ENCODE measurements at regions not wholly inside any gene's neighbourhood (a gene's known extent, or its start where the extent isn't known, plus 50 kb on each side); places are given as distances from the start of the nearest gene placed in this dataset.

- Mint-ChIP-seq H3K4me3 (no peak overlapping the region), H3K4me1 (no peaks in the 10 kb centered on the region), H3K36me3 (no peaks in the 10 kb centered on the region), H3K27me3 (no peaks in the 10 kb centered on the region), H3K9me3 (no peaks in the 10 kb centered on the region), H3K27ac (no peak overlapping the region)
These were observed 488.5 kb downstream of the EIPR1 start for GRCh38 chr2:2889141-2889540.

- Mint-ChIP-seq H3K4me3 (no peak overlapping the region), H3K36me3 (no peaks in the 10 kb centered on the region), H3K9me3 (peaks cover 7% of the 10 kb centered on the region), H3K27me3 (no peaks in the 10 kb centered on the region), H3K4me1 (no peaks in the 10 kb centered on the region), H3K27ac (no peak overlapping the region)
These were observed 489.7 kb downstream of the EIPR1 start for GRCh38 chr2:2887772-2888387.

DNA sequence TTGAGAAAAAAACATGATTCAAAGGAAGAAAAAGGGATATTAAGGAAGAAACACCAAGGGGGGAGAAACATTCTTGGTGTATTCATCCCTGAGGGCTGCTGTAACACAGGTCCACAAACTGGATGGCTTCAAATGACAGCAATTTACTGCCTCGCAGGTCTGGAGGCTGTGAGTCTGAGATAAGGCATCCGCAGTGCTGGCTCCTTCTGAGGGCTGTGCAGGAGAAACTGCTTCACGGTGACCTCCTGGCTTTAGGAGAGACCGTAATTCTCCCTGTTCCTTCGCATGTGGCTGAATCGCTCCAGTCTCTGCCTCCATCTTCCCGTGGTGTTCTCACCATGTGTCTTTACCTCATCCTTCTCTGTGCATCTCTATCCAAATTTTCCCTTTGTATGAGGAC, 490.7 kb downstream of the EIPR1 start:
- Mint-ChIP-seq H3K4me1 (no peaks in the 10 kb centered on the region), H3K27me3 (no peaks in the 10 kb centered on the region), H3K36me3 (no peaks in the 10 kb centered on the region), H3K9me3 (peaks cover 10% of the 10 kb centered on the region), H3K27ac (no peak overlapping the region), H3K4me3 (no peak overlapping the region)

DNA sequence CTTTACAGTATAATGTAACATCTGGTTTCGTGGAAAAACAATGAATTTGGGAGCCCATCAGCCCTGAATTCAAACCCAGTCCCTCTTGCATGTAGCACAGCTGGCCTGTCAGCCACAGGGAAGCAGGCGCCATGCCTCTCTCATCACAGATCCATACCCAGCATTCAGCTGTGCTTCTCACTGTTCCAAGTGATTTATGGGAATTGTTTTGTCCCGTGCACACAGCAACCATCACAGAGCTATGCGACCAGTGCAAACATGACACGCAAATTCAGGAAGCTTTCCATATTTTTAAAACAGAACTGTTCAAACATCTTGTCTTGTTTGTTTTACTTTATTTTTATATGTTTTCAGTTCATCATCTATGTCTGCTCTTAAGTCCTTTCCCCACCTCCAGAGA, 496.1 kb downstream of the EIPR1 start:
- Mint-ChIP-seq H3K4me3 (no peak overlapping the region), H3K27ac (no peak overlapping the region), H3K36me3 (no peaks in the 10 kb centered on the region), H3K4me1 (no peaks in the 10 kb centered on the region), H3K9me3 (peaks cover 10% of the 10 kb centered on the region), H3K27me3 (no peaks in the 10 kb centered on the region)

DNA sequence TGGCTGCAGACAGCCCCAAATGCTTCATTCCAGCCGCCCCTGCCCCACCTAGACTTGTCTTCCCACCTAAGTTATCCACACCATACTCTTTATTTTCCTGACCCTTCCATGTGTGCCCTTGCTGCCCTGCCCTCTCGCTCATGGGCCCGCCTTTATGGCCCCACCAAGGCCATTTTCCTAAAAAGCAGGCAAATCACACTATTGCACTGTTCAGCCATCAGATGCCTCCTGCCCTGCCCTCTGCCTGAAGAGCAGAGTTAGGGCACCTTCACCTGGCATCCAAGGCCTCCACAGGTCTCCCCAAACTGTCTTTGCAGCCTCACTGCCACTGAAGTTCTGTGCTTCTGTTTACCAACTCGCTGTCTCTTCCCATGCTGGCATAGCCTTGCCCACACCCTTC, 496.7 kb downstream of the EIPR1 start:
- Mint-ChIP-seq H3K4me1 (no peaks in the 10 kb centered on the region), H3K27me3 (no peaks in the 10 kb centered on the region), H3K27ac (no peak overlapping the region), H3K36me3 (no peaks in the 10 kb centered on the region), H3K9me3 (peaks cover 10% of the 10 kb centered on the region), H3K4me3 (no peak overlapping the region)

GRCh38 chr2:2879781-2880180, 497.8 kb downstream of the EIPR1 start:
- Mint-ChIP-seq H3K4me3 (no peak overlapping the region), H3K27me3 (no peaks in the 10 kb centered on the region), H3K9me3 (peaks cover 10% of the 10 kb centered on the region), H3K27ac (no peak overlapping the region), H3K4me1 (no peaks in the 10 kb centered on the region), H3K36me3 (no peaks in the 10 kb centered on the region)

DNA sequence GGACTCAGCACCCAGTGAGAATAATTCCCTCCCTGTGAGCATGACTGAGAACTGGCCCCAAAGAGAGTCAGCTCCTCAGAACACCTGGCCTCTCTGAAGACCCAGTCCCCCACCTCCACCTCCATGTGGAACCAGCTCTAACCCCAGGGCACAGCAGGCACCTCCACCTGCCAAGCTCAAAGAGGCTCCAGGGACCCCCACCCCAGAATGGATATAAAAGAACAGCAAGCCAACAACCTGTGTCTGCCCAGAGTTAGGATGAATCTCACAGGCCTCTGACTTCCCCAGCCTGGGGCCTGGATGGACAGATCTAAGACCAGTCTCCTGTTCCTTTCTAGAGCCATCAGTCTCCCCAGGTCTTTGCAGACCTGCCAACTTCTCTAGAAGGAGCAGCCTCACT, 498.5 kb downstream of the EIPR1 start:
- no peak overlapping the region for H3K4me3 Mint-ChIP-seq
- H3K4me1 Mint-ChIP-seq = no peaks in the 10 kb centered on the region
- no peak overlapping the region for H3K27ac Mint-ChIP-seq
- H3K9me3 Mint-ChIP-seq = peaks cover 10% of the 10 kb centered on the region
- H3K36me3 Mint-ChIP-seq = no peaks in the 10 kb centered on the region
- H3K27me3 Mint-ChIP-seq = no peaks in the 10 kb centered on the region

DNA sequence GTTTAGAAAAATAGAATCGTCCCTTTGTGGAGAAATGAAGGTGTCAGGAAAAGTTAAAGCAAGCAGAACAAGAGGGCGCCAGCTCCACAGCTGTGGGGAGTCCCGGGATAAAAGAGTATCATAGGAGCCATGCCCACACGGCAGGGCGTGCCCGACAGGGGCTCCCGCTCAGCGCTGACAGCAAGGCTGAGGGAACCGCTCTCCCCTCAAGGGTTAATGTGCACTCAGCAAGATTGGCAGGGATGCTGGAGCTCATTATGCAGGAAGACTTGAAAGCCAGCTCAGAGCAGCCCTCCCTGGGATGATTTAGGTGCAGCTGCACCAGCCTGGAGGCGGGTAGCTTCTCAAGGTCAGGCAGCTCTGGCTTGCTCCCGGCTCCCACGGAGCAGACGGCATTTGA, 500.2 kb downstream of the EIPR1 start:
- peaks cover 4% of the 10 kb centered on the region for H3K4me1 Mint-ChIP-seq
- no peak overlapping the region for H3K27ac Mint-ChIP-seq
- no peaks in the 10 kb centered on the region for H3K36me3 Mint-ChIP-seq
- H3K4me3 Mint-ChIP-seq = no peak overlapping the region
- H3K27me3 Mint-ChIP-seq = no peaks in the 10 kb centered on the region
- no peaks in the 10 kb centered on the region for H3K9me3 Mint-ChIP-seq

DNA sequence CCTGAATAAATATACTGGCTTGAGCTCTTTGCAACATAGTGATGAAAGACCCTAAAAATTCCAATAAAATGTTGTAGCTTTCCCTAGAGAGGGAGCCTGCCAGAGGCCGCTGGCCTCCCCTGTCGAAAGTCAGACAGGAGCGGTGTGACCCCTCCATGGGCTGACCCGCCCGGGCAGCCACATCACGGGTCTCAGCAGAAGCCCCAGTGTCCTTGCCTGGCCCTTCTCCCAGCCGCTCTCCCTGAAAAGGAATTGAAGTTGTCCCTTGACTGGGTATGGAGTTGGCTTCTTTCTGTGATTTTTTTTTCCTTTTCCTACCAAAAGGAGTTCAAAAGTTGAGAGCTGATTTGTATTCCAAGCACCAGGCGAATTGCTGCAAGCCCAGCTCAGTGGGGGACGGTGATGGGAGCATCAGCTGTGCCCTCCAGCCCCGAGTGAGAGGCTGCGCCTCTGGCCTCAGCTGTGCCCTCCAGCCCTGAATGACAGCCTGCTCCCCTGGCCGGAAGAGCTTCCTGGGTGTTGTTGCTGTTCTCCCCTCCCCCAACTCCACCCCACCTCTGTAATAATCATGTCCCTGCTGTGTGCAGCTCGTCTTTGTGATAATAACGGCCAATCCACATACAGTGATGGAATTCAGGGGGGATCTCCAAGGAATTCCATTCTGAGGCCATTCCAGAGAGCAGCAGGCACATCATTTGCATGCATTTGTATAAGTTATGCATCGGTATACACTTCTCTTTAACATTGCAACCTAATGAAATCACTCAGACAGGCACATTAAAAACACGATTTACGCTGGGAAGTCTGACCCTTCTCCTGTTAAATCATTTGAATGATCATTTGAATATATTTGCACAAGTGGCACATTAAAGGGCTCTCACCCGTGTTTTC, 501.0 kb downstream of the EIPR1 start:
- no peak overlapping the region for H3K27ac Mint-ChIP-seq

DNA sequence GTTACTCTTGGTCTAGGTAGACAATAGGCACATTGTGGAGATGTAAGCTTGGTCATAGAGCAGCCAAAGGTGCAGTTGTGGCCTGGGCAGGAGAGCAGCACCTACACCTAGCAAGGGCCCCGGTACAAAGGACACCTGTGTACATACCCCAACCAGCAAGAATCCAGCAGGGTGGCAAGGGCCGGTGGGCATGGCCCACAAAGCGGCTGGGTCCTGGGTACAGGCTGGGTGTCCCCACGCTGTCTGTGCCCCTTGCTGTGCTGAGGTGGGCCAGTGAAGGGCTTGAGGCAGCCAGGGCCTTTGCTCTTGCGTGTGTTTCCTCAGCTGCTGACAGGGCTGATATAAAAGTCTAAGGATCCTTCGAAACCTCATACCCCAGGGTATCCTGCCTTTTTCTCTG, 501.8 kb downstream of the EIPR1 start:
- no peaks in the 10 kb centered on the region for H3K27me3 Mint-ChIP-seq
- peaks cover 4% of the 10 kb centered on the region for H3K4me1 Mint-ChIP-seq
- no peaks in the 10 kb centered on the region for H3K9me3 Mint-ChIP-seq
- H3K4me3 Mint-ChIP-seq = no peak overlapping the region
- no peak overlapping the region for H3K27ac Mint-ChIP-seq
- H3K36me3 Mint-ChIP-seq = no peaks in the 10 kb centered on the region

More for the DNA sequence above, 501.0 kb downstream of the EIPR1 start:
- Mint-ChIP-seq H3K9me3 (no peaks in the 10 kb centered on the region), H3K27me3 (no peaks in the 10 kb centered on the region), H3K4me3 (no peak overlapping the region), H3K4me1 (peaks cover 4% of the 10 kb centered on the region), H3K36me3 (no peaks in the 10 kb centered on the region)

DNA sequence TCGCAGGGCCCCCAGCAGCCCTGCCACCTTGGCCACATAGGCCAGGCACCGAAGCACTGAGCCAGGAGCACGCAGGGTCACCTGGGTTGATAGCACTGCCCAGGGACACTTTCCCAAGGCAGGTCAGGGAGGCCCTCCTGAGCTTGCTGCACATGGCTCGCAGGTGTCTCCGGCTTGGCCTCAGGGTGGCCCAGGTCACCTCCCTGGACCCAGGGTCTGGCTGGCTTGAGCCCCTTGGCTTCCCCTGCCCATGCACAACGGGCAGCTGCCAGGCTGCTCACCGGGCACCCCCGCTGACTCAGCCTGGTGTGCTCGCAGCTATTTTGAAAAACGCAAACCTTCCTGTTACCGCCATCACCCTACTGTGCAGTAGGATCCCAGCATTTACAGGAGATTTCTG, 502.3 kb downstream of the EIPR1 start:
- H3K9me3 Mint-ChIP-seq = no peaks in the 10 kb centered on the region
- H3K4me3 Mint-ChIP-seq = no peak overlapping the region
- H3K27ac Mint-ChIP-seq = no peak overlapping the region
- no peaks in the 10 kb centered on the region for H3K27me3 Mint-ChIP-seq
- peaks cover 4% of the 10 kb centered on the region for H3K4me1 Mint-ChIP-seq
- H3K36me3 Mint-ChIP-seq = no peaks in the 10 kb centered on the region

DNA sequence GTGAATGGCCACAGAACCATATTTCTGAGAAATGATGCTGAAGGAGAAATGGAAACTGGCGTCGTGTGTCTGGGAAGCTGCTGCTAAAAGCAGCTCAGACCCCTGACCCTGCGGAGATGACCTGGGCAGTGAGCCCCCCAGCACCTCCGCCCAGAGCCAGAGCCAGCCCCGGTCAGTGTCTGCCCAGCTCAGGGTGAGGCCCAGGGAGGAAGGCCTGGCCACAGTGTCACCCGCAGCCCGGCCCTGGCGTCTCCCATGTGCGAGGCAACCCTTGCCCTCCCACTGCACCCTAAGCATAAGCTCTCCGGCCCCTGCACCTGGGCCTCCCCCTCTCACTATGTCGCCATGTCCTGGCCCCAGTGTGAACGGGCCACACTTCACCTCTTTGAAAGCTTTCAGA, 502.8 kb downstream of the EIPR1 start:
- no peaks in the 10 kb centered on the region for H3K9me3 Mint-ChIP-seq
- no peak overlapping the region for H3K4me3 Mint-ChIP-seq
- H3K36me3 Mint-ChIP-seq = no peaks in the 10 kb centered on the region
- no peaks in the 10 kb centered on the region for H3K27me3 Mint-ChIP-seq
- peaks cover 4% of the 10 kb centered on the region for H3K4me1 Mint-ChIP-seq
- no peak overlapping the region for H3K27ac Mint-ChIP-seq

- Mint-ChIP-seq H3K4me1 (peaks cover 4% of the 10 kb centered on the region), H3K9me3 (no peaks in the 10 kb centered on the region), H3K27me3 (no peaks in the 10 kb centered on the region), H3K36me3 (no peaks in the 10 kb centered on the region), H3K4me3 (no peak overlapping the region), H3K27ac (no peak overlapping the region)
These were observed 503.3 kb downstream of the EIPR1 start for GRCh38 chr2:2874341-2874740.

GRCh38 chr2:2873450-2873811, 504.2 kb downstream of the EIPR1 start:
- Mint-ChIP-seq H3K4me1 (peaks cover 4% of the 10 kb centered on the region), H3K27ac (no peak overlapping the region), H3K9me3 (no peaks in the 10 kb centered on the region), H3K36me3 (no peaks in the 10 kb centered on the region), H3K27me3 (no peaks in the 10 kb centered on the region), H3K4me3 (no peak overlapping the region)

- no peaks in the 10 kb centered on the region for H3K36me3 Mint-ChIP-seq
- H3K27ac Mint-ChIP-seq = no peak overlapping the region
- no peaks in the 10 kb centered on the region for H3K9me3 Mint-ChIP-seq
These were observed 504.7 kb downstream of the EIPR1 start for GRCh38 chr2:2872713-2873449.

DNA sequence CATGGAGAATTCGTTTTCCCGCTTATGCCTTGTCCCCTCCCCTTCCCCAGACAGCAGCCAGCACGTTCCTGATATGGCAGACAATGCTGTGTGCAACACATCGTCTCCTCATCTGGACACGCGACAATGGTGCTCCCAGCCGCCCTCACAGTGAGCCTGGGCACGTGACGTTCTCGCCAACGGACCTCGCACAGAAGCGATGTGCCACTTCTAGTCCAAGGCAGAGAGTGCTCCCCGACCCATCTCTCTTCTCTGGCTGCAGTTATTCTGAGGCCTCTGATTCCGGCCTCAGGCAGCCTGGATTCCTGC, 505.4 kb downstream of the EIPR1 start:
- no peaks in the 10 kb centered on the region for H3K9me3 Mint-ChIP-seq
- H3K36me3 Mint-ChIP-seq = no peaks in the 10 kb centered on the region
- H3K27me3 Mint-ChIP-seq = no peaks in the 10 kb centered on the region
- no peak overlapping the region for H3K4me3 Mint-ChIP-seq
- no peak overlapping the region for H3K27ac Mint-ChIP-seq
- H3K4me1 Mint-ChIP-seq = peaks cover 4% of the 10 kb centered on the region

More at GRCh38 chr2:2872713-2873449, 504.7 kb downstream of the EIPR1 start:
- Mint-ChIP-seq H3K4me3 (no peak overlapping the region), H3K27me3 (no peaks in the 10 kb centered on the region), H3K4me1 (peaks cover 4% of the 10 kb centered on the region)
